Astrocyte (in vitro differentiated cells and primary cell): ENCODE measurements at regions not wholly inside any gene's neighbourhood (a gene's known extent, or its start where the extent isn't known, plus 50 kb on each side); places are given as distances from the start of the nearest gene placed in this dataset.

Experiments
- DNase-seq: peaks from one replicate; pipeline ENCODE4 v3.0.0-alpha.2; 2010; ENCODE audit warnings: low read depth
- FAIRE-seq: peaks from 2 replicates; lab custom pipeline; 2011; peaks lifted over from hg19 to GRCh38; lab: Jason Lieb, UNC
- H2AFZ ChIP-seq: 2 replicates; pipeline ENCODE4 v1.6.0; 2012; ENCODE audit warnings: low read depth, low read length, inconsistent platforms
- H3K27ac ChIP-seq: 2 replicates; pipeline ENCODE4 v1.5.1; 2011; ENCODE audit warnings: low read depth, low read length, inconsistent platforms
- H3K27me3 ChIP-seq: 2 replicates; pipeline ENCODE4 v1.6.0; 2011; ENCODE audit warnings: low read length, inconsistent platforms; ENCODE audit not compliant: insufficient read depth
- H3K36me3 ChIP-seq: 2 replicates; pipeline ENCODE4 v1.5.1; 2011; ENCODE audit warnings: low read length, inconsistent platforms; ENCODE audit not compliant: insufficient read depth
- H3K4me1 ChIP-seq: 2 replicates; pipeline ENCODE4 v1.5.1; 2011; ENCODE audit warnings: low read length, inconsistent platforms; ENCODE audit not compliant: insufficient read depth
- H3K4me2 ChIP-seq: 2 replicates; pipeline ENCODE4 v1.6.0; 2012; ENCODE audit warnings: low read length, inconsistent platforms
- H3K4me3 ChIP-seq: 2 replicates; pipeline ENCODE4 v1.5.1; 2011; ENCODE audit warnings: low read depth, mild to moderate bottlenecking, low read length, inconsistent platforms; ENCODE audit not compliant: insufficient read depth
- H3K79me2 ChIP-seq: 2 replicates; pipeline ENCODE4 v1.6.0; 2012; ENCODE audit warnings: mild to moderate bottlenecking, low read length, inconsistent platforms; ENCODE audit not compliant: insufficient read depth
- H3K9ac ChIP-seq: 2 replicates; pipeline ENCODE4 v1.6.0; 2012; ENCODE audit warnings: mild to moderate bottlenecking, low read length, inconsistent platforms
- H3K9me3 ChIP-seq: 2 replicates; pipeline ENCODE4 v1.5.1; 2012; ENCODE audit warnings: low read depth, mild to moderate bottlenecking, low read length, inconsistent platforms; ENCODE audit not compliant: insufficient read depth
- H4K20me1 ChIP-seq: 2 replicates; pipeline ENCODE4 v1.6.0; 2012; ENCODE audit warnings: low read length, inconsistent platforms; ENCODE audit not compliant: insufficient read depth
- H3K27ac Mint-ChIP-seq: one replicate; pipeline ENCODE4 v1.8.0; 2021; ENCODE audit warnings: mild to moderate bottlenecking, mixed read lengths; ENCODE audit not compliant: unreplicated experiment
- H3K27me3 Mint-ChIP-seq: one replicate; pipeline ENCODE4 v1.8.0; 2021; ENCODE audit warnings: low read depth, mixed read lengths; ENCODE audit not compliant: unreplicated experiment
- H3K36me3 Mint-ChIP-seq: one replicate; pipeline ENCODE4 v1.8.0; 2021; ENCODE audit warnings: low read depth, mixed read lengths; ENCODE audit not compliant: unreplicated experiment
- H3K4me1 Mint-ChIP-seq: one replicate; pipeline ENCODE4 v1.8.0; 2021; ENCODE audit warnings: low read depth, mixed read lengths; ENCODE audit not compliant: unreplicated experiment
- H3K4me3 Mint-ChIP-seq: one replicate; pipeline ENCODE4 v1.8.0; 2021; ENCODE audit warnings: mild to moderate bottlenecking, moderate library complexity, mixed read lengths; ENCODE audit not compliant: unreplicated experiment
- H3K9me3 Mint-ChIP-seq: one replicate; pipeline ENCODE4 v1.8.0; 2021; ENCODE audit warnings: mild to moderate bottlenecking, mixed read lengths; ENCODE audit not compliant: unreplicated experiment
- EZH2 ChIP-seq: IDR thresholded peaks from 2 replicates; pipeline ENCODE4 v1.6.1; 2012; ENCODE audit warnings: mild to moderate bottlenecking, low read length, inconsistent platforms; ENCODE audit not compliant: insufficient read depth
- TF ChIP-seq, protein P1 (sequence below): IDR thresholded peaks from 2 replicates; pipeline ENCODE4 v1.5.1; 2011; ENCODE audit warnings: low read depth, mild to moderate bottlenecking, inconsistent platforms, low read length, moderate library complexity; ENCODE audit not compliant: insufficient read depth

- Histone ChIP-seq H3K9ac (no peak overlapping the region), H3K27ac (no peak overlapping the region), H4K20me1 (no peaks in the 10 kb centered on the region), H3K36me3 (no peaks in the 10 kb centered on the region), H3K4me2 (no peak overlapping the region), H3K79me2 (no peaks in the 10 kb centered on the region), H3K9me3 (peaks cover 6% of the 10 kb centered on the region), H3K4me3 (no peak overlapping the region), H3K27me3 (peaks cover 3% of the 10 kb centered on the region), H3K4me1 (no peaks in the 10 kb centered on the region), H2AFZ (no peak overlapping the region)
- TF ChIP-seq, protein P1, sequence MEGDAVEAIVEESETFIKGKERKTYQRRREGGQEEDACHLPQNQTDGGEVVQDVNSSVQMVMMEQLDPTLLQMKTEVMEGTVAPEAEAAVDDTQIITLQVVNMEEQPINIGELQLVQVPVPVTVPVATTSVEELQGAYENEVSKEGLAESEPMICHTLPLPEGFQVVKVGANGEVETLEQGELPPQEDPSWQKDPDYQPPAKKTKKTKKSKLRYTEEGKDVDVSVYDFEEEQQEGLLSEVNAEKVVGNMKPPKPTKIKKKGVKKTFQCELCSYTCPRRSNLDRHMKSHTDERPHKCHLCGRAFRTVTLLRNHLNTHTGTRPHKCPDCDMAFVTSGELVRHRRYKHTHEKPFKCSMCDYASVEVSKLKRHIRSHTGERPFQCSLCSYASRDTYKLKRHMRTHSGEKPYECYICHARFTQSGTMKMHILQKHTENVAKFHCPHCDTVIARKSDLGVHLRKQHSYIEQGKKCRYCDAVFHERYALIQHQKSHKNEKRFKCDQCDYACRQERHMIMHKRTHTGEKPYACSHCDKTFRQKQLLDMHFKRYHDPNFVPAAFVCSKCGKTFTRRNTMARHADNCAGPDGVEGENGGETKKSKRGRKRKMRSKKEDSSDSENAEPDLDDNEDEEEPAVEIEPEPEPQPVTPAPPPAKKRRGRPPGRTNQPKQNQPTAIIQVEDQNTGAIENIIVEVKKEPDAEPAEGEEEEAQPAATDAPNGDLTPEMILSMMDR: no peak
- TF ChIP-seq EZH2: no peak
- H3K27me3 Mint-ChIP-seq: peaks cover 32% of the 10 kb centered on the region
- peaks cover 2% of the 10 kb centered on the region for H3K9me3 Mint-ChIP-seq
- no peak overlapping the region for H3K4me3 Mint-ChIP-seq
- DNase-seq (no peak), FAIRE-seq (no peak)
- H3K27ac Mint-ChIP-seq: no peak overlapping the region
- H3K36me3 Mint-ChIP-seq: no peaks in the 10 kb centered on the region
- H3K4me1 Mint-ChIP-seq: no peaks in the 10 kb centered on the region
Measured at GRCh38 chr10:125548356-125548755, 134.6 kb downstream of the TEX36 start.

GRCh38 chr10:125547010-125547650 lies 135.8 kb downstream of the TEX36 start:
- H3K4me2 ChIP-seq: no peak overlapping the region
- no peak overlapping the region for H2AFZ ChIP-seq
- Mint-ChIP-seq H3K4me1 (no peaks in the 10 kb centered on the region), H3K4me3 (no peak overlapping the region), H3K9me3 (peaks cover 2% of the 10 kb centered on the region), H3K27me3 (peaks cover 40% of the 10 kb centered on the region), H3K36me3 (no peaks in the 10 kb centered on the region), H3K27ac (no peak overlapping the region)
- no peaks in the 10 kb centered on the region for H3K9me3 ChIP-seq
- H4K20me1 ChIP-seq: no peaks in the 10 kb centered on the region
- H3K36me3 ChIP-seq: no peaks in the 10 kb centered on the region
- H3K4me3 ChIP-seq: no peak overlapping the region
- FAIRE-seq (no peak), DNase-seq (no peak)
- H3K79me2 ChIP-seq: no peaks in the 10 kb centered on the region
- peaks cover 4% of the 10 kb centered on the region for H3K27me3 ChIP-seq
- H3K9ac ChIP-seq: no peak overlapping the region
- no peaks in the 10 kb centered on the region for H3K4me1 ChIP-seq
- H3K27ac ChIP-seq: no peak overlapping the region
- TF ChIP-seq, protein P1: no peak
- TF ChIP-seq EZH2: no peak

DNA sequence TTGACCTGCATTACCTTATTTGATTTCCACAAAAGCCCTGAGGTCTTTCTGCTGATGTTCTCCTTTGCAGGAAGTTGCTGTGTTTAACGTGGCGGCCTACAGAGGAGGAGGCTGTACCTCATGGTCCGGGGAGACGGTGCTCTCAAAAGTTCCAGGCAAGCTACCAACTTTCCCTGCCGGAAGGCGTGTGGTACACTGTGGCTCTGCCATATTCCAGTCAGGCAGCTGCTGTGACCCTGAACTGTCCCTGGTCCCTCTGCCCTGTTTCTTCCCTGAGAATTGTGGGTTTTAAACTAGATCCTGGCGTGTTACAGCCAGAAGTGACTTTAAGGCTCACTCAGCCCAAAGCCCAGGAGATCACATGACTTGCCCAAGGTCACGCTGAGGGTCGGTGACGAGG lies 139.2 kb downstream of the TEX36 start:
- H3K79me2 ChIP-seq: no peaks in the 10 kb centered on the region
- Mint-ChIP-seq H3K9me3 (no peaks in the 10 kb centered on the region), H3K4me3 (no peak overlapping the region), H3K27ac (no peak overlapping the region), H3K4me1 (no peaks in the 10 kb centered on the region), H3K27me3 (peaks cover 41% of the 10 kb centered on the region), H3K36me3 (no peaks in the 10 kb centered on the region)
- H4K20me1 ChIP-seq: no peaks in the 10 kb centered on the region
- FAIRE-seq (no peak), DNase-seq (no peak)
- TF ChIP-seq, protein P1: no peak
- no peak overlapping the region for H2AFZ ChIP-seq
- no peaks in the 10 kb centered on the region for H3K9me3 ChIP-seq
- H3K27ac ChIP-seq: no peak overlapping the region
- no peak overlapping the region for H3K9ac ChIP-seq
- no peak overlapping the region for H3K4me2 ChIP-seq
- no peak overlapping the region for H3K4me3 ChIP-seq
- peaks cover 4% of the 10 kb centered on the region for H3K27me3 ChIP-seq
- H3K36me3 ChIP-seq: no peaks in the 10 kb centered on the region
- no peaks in the 10 kb centered on the region for H3K4me1 ChIP-seq
